ENCODE measurements at regions not wholly inside any gene's neighbourhood (a gene's known extent, or its start where the extent isn't known, plus 50 kb on each side); places are given as distances from the start of the nearest gene placed in this dataset.
"Not testable (repeated sequence)": the region's sequence is repeated elsewhere in the genome, so short reads cannot be mapped to it uniquely, and the experiment has no call there.

DNA sequence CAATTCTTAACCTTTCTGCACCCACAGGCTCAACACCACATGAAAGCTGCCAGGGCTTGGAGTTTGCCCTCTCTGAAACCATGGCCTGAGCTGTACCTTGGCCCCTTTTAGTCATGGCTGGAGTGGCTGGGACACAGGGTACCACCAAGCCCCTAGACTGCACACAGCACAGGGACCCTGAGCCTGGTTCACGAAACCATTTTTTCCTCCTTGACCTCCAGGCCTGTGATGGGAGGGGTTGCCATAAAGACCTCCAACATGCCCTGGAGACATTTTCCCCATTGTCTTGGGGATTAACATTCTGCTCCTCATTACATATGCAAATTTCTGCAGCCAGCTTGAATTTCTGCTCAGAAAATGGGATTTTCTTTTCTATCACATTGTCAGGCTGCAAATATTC, 113.4 kb downstream of the XPNPEP1 start:
- not testable (repeated sequence) for FAIRE-seq; DNase-seq (ENCODE audit: insufficient read length, low spot score)

GRCh38 chr10:109801191-109801590, 122.1 kb downstream of the XPNPEP1 start:
- DNase-seq (ENCODE audit: insufficient read length, low spot score); FAIRE-seq: not testable (repeated sequence)

DNA sequence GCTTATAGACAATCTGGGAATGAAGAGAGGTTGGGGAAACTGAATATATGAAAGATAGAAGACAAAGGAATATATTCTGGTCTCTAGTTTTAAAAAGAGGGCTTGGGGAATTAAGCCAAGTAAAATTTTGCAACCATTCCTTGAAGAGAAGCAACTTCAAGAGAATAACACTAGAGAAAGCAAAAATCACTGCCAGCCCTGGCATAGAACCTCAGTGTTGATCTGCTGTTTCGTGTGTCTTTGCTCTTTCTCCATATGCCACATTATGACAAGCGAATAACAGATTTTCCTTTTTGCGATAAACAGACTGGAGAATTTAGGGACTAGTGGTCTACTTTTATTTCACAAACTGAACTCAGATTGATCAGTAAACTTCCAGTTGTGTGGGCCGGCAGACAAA, 132.7 kb downstream of the XPNPEP1 start:
- no peak for FAIRE-seq
- no peak for DNase-seq (ENCODE audit: insufficient read length, low spot score)

GRCh38 chr10:109784236-109784635, 139.1 kb downstream of the XPNPEP1 start:
- DNase-seq (ENCODE audit: insufficient read length, low spot score) (no peak), FAIRE-seq (no peak)

DNA sequence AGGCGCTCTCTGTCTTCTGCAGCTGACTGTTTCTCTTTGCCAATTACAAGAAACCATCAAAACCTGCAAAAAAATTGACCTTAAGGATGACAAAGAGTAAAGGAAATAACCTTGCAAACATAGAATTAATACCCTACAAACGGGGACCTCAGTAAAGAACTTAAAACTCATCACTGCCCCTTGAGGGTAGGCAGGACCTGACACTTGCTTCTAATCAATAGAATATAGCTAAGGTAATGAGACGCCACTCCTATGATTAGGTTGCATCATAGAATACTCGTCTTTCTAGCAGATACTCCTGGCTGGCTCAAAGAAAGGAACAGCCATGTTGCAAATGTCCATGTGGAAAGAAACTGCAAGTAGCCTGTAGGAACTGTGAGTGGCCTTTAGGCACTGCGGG, 140.0 kb downstream of the XPNPEP1 start:
- FAIRE-seq: no peak
- DNase-seq (ENCODE audit: insufficient read length, low spot score): no peak

GRCh38 chr10:109780997-109781396, 142.3 kb downstream of the XPNPEP1 start:
- FAIRE-seq: no peak

GRCh38 chr10:109778993-109779392, 144.3 kb downstream of the XPNPEP1 start:
- DNase-seq (ENCODE audit: insufficient read length, low spot score) (no peak), FAIRE-seq (no peak)

More at GRCh38 chr10:109780997-109781396, 142.3 kb downstream of the XPNPEP1 start:
- no peak for DNase-seq (ENCODE audit: insufficient read length, low spot score)

- no peak for DNase-seq (ENCODE audit: insufficient read length, low spot score)
- no peak for FAIRE-seq
Measured at GRCh38 chr10:109774121-109774440, 149.2 kb downstream of the XPNPEP1 start.

DNA sequence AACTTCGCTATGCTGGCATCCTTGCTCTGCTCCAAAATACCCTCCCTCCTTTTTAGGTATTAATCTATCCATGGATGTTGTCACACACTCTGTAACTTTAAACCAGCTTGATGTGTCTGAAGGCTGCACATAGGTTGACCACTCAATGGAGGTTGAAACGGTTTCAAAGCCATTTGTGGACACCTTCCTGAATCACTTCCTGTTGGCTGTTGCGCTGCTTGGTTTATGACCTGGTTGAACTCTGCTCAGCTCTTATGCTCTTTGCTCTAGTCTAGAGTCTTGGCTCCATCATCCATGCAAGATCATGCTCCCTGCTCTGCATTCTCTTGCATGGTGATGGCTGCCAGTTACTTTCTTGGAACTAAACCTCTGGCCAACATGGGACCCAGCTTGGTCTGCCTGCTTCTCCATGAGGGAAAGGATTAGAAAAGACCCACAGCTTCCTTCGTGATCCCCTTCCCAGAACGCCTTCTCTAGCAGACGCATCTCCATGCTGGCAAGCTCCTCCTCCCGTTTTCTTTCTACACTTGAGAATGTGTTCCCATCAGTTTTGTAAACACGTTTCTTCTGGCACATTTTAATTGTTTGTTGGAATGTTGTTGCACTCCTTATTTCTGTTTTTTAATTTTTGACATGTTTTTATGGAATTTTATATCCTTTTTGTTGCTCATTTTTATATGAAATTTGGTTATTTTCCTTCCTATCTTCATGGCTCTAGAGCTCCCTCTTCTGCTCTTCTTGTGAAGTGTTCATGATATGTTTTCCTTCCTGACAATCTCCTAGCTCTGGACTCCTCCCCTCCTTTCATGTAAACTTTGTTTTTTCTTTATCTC, 149.8 kb downstream of the XPNPEP1 start:
- FAIRE-seq (no peak), DNase-seq (ENCODE audit: insufficient read length, low spot score) (no peak)

- DNase-seq (ENCODE audit: insufficient read length, low spot score) (no peak), FAIRE-seq (no peak)
Measured at GRCh38 chr10:109770663-109771062, 152.6 kb downstream of the XPNPEP1 start.

DNA sequence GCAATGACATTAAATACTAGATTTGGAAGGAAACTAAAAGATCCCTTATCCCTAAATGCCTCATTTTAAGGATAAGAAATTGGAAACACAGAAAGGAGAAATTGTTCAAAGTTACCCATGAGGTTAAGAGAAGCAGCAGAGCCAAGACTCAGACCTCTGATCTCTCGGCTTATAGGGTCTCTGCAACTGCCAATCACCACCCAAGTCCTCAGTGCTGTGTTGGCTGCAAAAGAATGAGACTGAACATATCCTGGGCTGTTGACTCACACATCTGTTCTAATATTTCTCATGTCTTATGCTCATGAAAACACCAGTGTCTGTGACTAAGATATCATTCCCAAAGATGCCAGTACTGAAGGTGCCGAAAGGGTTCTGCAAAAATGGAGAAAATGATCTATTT, 153.3 kb downstream of the XPNPEP1 start:
- FAIRE-seq (no peak), DNase-seq (ENCODE audit: insufficient read length, low spot score) (no peak)

- FAIRE-seq: no peak
- no peak for DNase-seq (ENCODE audit: insufficient read length, low spot score)
Measured at GRCh38 chr10:109765838-109766237, 157.5 kb downstream of the XPNPEP1 start.

GRCh38 chr10:109762555-109762954, 160.8 kb downstream of the XPNPEP1 start:
- DNase-seq (ENCODE audit: insufficient read length, low spot score): no peak
- FAIRE-seq: no peak

GRCh38 chr10:109757670-109758069, 165.6 kb downstream of the XPNPEP1 start:
- DNase-seq (ENCODE audit: insufficient read length, low spot score); FAIRE-seq: not testable (repeated sequence)

- FAIRE-seq (no peak), DNase-seq (ENCODE audit: insufficient read length, low spot score) (no peak)
Measured at GRCh38 chr10:109746861-109747260, 176.4 kb downstream of the XPNPEP1 start.

DNA sequence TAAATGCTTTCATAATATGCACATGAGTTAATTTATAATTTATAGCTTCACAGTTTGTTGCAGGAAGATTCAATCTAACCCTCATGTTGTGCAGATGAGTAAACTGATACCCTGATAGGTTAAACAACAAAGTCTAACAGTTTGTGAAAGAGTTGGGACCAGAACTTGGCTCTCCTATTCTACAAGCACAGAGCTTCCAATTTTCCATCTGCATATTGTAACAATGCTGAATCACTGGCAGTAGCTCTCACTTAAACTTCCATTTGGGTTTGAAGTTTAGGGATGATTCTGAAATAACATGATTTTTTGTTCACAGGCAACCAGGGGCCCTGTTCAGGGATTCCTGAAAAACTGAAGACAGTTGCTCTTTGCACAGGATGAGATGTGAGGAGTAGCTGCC, 179.3 kb downstream of the XPNPEP1 start:
- DNase-seq (ENCODE audit: insufficient read length, low spot score) (no peak), FAIRE-seq (no peak)

DNA sequence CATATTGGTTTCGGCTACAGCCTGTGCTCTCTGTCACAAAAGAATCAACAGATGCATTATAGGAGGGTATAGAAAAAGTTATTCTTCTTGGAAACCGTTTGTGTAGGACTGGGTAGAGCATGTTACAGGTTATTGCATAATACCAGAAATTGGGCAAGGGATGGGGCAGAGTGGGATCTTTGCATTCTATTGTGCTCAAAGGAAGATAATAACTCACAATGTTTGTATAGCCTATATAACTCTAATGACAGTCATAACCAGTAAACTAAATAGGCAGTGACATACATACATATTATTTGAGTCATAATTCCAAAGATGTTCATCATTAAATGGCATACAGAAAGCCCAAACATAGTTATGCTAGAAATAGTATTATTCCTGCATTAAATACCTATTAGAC, 179.7 kb downstream of the XPNPEP1 start:
- DNase-seq (ENCODE audit: insufficient read length, low spot score) (no peak), FAIRE-seq (no peak)

- DNase-seq (ENCODE audit: insufficient read length, low spot score) (no peak), FAIRE-seq (no peak)
Measured at GRCh38 chr10:109743146-109743545, 180.2 kb downstream of the XPNPEP1 start.

DNA sequence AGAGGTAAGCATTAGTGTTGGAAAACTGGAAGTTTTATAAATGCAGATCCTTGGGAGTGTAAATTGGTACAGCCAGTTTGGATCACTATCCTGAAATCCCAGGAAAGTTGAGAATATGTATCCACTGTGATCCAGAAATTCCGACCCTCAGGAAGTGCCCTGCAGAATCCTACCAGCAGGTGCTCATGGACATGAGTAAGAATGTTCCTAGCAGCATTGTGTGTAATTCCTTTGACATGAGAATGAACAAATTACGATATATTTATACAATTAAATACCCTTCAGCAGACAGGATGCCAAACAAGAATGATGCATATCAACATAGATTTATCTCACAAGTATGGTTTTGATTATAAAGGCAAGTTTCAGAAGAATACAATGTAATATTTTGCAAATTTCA, 181.6 kb downstream of the XPNPEP1 start:
- FAIRE-seq: no peak

DNA sequence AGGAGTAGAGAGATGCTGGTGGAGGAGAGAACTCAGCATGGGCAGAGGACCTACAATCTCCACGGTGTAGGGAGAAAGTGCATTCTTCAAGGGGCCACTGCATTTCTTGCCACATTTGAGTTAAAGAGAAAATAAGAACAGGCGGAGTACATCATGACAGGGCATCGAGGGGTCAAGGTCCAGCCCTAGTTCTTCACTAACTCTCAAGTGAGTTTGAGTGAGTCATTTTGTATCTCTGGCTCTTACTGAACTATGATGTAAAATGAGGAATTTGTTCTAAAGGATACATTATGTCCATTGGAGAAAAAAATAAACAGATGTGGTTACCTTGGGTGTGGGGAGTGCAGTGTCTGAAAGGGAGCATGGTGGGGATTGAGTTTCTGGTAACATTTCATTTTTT, 182.9 kb downstream of the XPNPEP1 start:
- FAIRE-seq (no peak), DNase-seq (ENCODE audit: insufficient read length, low spot score) (no peak)

More for the DNA sequence above, 181.6 kb downstream of the XPNPEP1 start:
- DNase-seq (ENCODE audit: insufficient read length, low spot score): no peak

- FAIRE-seq (no peak), DNase-seq (ENCODE audit: insufficient read length, low spot score) (no peak)
Measured at GRCh38 chr10:109737626-109738025, 185.7 kb downstream of the XPNPEP1 start.

- no peak for DNase-seq (ENCODE audit: insufficient read length, low spot score)
- FAIRE-seq: no peak
Measured at GRCh38 chr10:109737009-109737408, 186.3 kb downstream of the XPNPEP1 start.

GRCh38 chr10:109735776-109736175, 187.5 kb downstream of the XPNPEP1 start:
- FAIRE-seq: no peak
- DNase-seq (ENCODE audit: insufficient read length, low spot score): no peak

All from GM19239 (cell line).